Adrenal gland (tissue), 9 donors: ENCODE measurements at regions not wholly inside any gene's neighbourhood (a gene's known extent, or its start where the extent isn't known, plus 50 kb on each side); places are given as distances from the start of the nearest gene placed in this dataset.

ENCODE experiments used
- DNase-seq, 7 donors: peaks; one replicate each; pipeline ENCODE4 v3.0.0-alpha.2; 2019 to 2020
- H3K27ac ChIP-seq, 5 donors: fragments of 200-600 bp; sonication (generic) in 4 of 5; 1 replicate in 3 of 5; 2 replicates in 2 of 5; pipeline versions ENCODE4 v1.5.1 to v1.8.0; 2016 to 2020; ENCODE audit warnings: mild to moderate bottlenecking in 1 of 5
- H3K27me3 ChIP-seq: fragments of 200-600 bp; 2 replicates; pipeline ENCODE4 v1.8.0; 2021
- H3K36me3 ChIP-seq, 2 donors: fragments of 200-600 bp; replicated peaks in 1 of 2; 1 replicate in 1 of 2; 2 replicates in 1 of 2; pipeline versions ENCODE4 v1.5.1 to v1.8.0; 2018 to 2022
- H3K4me1 ChIP-seq, 2 donors: fragments of 200-600 bp; replicated peaks in 1 of 2; 1 replicate in 1 of 2; 2 replicates in 1 of 2; pipeline versions ENCODE4 v1.5.1 to v1.8.0; 2018 to 2021
- H3K4me3 ChIP-seq, 4 donors: fragments of 200-600 bp; sonication (generic) in 3 of 4; one replicate each; pipeline ENCODE4 v1.5.1; 2016 to 2018
- H3K9me3 ChIP-seq, 3 donors: fragments of 200-600 bp; sonication (generic) in 1 of 3; replicated peaks in 1 of 3; 1 replicate in 2 of 3; 2 replicates in 1 of 3; pipeline versions ENCODE4 v1.5.1 to v1.8.0; 2016 to 2021
- POLR2A ChIP-seq, 2 donors: fragments of 450-650 bp; IDR thresholded peaks; one replicate each; pipeline ENCODE4 v1.6.1; 2017; ENCODE audit warnings: antibody characterized with exemption in 2 of 2, mild to moderate bottlenecking in 2 of 2, moderate library complexity in 1 of 2
- WGBS, 4 donors: extraction: QIAGEN DNeasy Blood & Tissue Kit in 2 of 4; methylation state at CpG; one replicate each; pipeline versions ENCODE4 v1.1.5 to v1.1.7; 2013 to 2017; 5-methylcytosine and 5-hydroxymethylcytosine counted together
- intact Hi-C, 2 donors: fragments of 100-400 bp; cut with DNase I; formaldehyde crosslinking; loops; one replicate each; pipeline versions ENCODE4 v1.14.1 to v1.15.0; 2022 to 2023
- TF ChIP-seq, protein P1 (sequence below), 6 experiments: fragments of 450-650 bp in 4 of 6; fragments of 200-600 bp in 2 of 6; sonication (generic) in 1 of 6; IDR thresholded peaks; 1 replicate in 5 of 6; 2 replicates in 1 of 6; pipeline versions ENCODE4 v1.5.1 to v1.8.0; 2016 to 2021; ENCODE audit warnings: antibody characterized with exemption in 6 of 6, mild to moderate bottlenecking in 2 of 6, moderate library complexity in 1 of 6
- donor health status: healthy with polysubstance abuse.
- donor health status: Bipolar disorder and iron deficiency.
- donor health status: DM: yes; HTN: yes; CAD: no.
- donor health status: DM: no; HTN: no; CAD: no.
- donor health status: DM: no; HTN: no; CAD: no.

DNA sequence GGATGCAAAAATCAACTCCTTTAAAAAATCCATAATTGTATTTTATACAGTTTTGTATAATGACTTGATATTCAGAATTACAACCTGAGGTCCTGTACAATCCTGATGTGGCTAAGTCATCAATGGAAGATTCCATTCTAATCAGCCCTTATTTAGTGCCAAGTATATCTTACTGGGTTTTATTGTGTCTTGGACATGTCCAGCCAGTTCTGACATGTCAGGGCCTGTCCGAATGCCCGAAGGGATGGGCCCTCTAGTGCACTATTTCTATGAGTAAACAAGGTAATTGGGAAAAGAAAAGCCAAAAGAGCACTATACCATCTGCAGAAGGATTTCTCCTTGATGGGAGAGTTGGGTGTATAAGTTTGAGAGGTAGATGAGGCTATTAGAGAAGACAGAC is 412.9 kb downstream of the METTL15 start:
- Histone ChIP-seq H3K4me3 (no peak overlapping the region), H3K9me3 (no peaks in the 10 kb centered on the region), H3K27me3 (no peaks in the 10 kb centered on the region), H3K27ac (no peak overlapping the region), H3K36me3 (no peaks in the 10 kb centered on the region), H3K4me1 (peaks cover 0 to 6% of the 10 kb centered on the region in 2 donors)
- 49 to 53% (median 51%) methylated on average over 2 of the region's 2 CpGs for whole genome bisulfite sequencing, 4 donors
- TF ChIP-seq, protein P1, sequence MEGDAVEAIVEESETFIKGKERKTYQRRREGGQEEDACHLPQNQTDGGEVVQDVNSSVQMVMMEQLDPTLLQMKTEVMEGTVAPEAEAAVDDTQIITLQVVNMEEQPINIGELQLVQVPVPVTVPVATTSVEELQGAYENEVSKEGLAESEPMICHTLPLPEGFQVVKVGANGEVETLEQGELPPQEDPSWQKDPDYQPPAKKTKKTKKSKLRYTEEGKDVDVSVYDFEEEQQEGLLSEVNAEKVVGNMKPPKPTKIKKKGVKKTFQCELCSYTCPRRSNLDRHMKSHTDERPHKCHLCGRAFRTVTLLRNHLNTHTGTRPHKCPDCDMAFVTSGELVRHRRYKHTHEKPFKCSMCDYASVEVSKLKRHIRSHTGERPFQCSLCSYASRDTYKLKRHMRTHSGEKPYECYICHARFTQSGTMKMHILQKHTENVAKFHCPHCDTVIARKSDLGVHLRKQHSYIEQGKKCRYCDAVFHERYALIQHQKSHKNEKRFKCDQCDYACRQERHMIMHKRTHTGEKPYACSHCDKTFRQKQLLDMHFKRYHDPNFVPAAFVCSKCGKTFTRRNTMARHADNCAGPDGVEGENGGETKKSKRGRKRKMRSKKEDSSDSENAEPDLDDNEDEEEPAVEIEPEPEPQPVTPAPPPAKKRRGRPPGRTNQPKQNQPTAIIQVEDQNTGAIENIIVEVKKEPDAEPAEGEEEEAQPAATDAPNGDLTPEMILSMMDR (IDR thresholded peaks at IDR 0.05), result no peak
- no peak for TF ChIP-seq POLR2A (IDR thresholded peaks at IDR 0.05)
- intact Hi-C loops, result no loop called here
- no peak for DNase-seq

DNA sequence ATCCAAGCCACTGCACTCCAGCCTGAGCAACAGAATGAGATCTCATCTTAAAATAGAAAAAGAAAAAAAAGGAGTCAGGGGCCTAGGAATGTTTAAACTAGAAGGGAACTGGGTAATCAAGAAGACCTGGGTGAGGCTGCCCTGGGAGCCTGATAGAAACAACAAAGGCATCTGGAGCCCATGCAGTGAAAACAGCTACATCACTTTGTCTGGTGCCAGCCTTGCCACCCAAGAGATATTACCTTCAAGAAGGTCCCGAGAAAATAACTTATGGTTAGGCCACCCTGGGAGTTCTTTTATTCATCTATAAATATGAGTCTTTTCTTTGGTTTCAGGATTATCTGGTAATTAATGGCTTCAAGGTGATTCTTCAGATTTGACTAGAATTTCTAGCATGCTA is 412.1 kb downstream of the METTL15 start:
- no peaks in the 10 kb centered on the region for H3K9me3 ChIP-seq
- intact Hi-C loops, result no loop called here

DNA sequence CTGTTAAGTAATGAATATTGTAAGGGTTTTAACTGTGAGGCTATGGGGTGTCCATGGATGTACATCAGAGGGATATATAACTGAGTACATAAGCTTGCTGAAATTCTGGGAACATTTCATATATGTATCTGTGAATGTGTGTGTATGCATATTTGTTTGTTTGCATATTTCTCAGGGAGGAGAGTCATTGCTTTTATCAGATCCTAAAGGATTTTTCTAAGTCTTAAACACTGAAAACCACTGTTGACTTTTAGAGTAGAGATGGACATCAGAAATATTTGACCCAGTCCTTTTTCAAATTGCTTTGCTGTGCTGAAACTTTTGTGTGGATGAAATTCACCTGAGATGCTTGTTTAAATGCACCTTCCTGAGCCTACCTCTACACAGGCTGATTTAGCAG is 410.6 kb downstream of the METTL15 start:
- H3K4me1 ChIP-seq, result peaks cover 0 to 6% of the 10 kb centered on the region in 2 donors
- H3K27me3 ChIP-seq, result no peaks in the 10 kb centered on the region
- no peaks in the 10 kb centered on the region for H3K36me3 ChIP-seq
- no peak overlapping the region for H3K4me3 ChIP-seq
- TF ChIP-seq, protein P1 (IDR thresholded peaks at IDR 0.05), result no peak
- no peak for TF ChIP-seq POLR2A (IDR thresholded peaks at IDR 0.05)
- H3K9me3 ChIP-seq, result no peaks in the 10 kb centered on the region
- DNase-seq, result no peak
- H3K27ac ChIP-seq, result no peak overlapping the region
- intact Hi-C loops, result no loop called here

More for the DNA sequence above, 412.1 kb downstream of the METTL15 start:
- H3K27ac ChIP-seq, result no peak overlapping the region
- H3K27me3 ChIP-seq, result no peaks in the 10 kb centered on the region
- 69 to 85% (median 80%) methylated on average over 1 of the region's 1 CpG for WGBS, 4 donors
- H3K36me3 ChIP-seq, result no peaks in the 10 kb centered on the region
- TF ChIP-seq, protein P1 (IDR thresholded peaks at IDR 0.05), result no peak
- TF ChIP-seq POLR2A (IDR thresholded peaks at IDR 0.05), result no peak
- peaks cover 0 to 6% of the 10 kb centered on the region in 2 donors for H3K4me1 ChIP-seq
- H3K4me3 ChIP-seq, result no peak overlapping the region
- no peak for DNase-seq

DNA sequence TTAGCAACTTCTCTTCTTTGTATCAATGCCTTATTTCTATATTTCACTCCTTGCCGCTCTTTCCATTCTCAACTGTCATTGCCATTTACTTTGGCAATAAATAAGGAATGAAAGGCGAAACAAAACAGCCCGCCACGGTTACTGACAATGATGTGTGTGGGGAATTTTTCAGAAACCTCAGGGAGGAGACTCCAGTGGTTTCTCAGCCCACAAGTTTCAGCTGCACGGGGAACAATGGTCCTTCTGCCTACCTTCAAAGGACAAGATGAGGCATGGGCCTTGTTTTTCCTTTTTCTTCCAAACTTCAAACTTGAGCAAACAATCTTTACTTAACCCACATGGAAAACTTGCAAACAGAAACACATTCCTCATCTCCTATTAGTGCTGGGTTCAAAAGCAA is 409.4 kb downstream of the METTL15 start:
- Histone ChIP-seq H3K36me3 (no peaks in the 10 kb centered on the region), H3K4me3 (no peak overlapping the region), H3K9me3 (no peaks in the 10 kb centered on the region), H3K27ac (no peak overlapping the region), H3K27me3 (no peaks in the 10 kb centered on the region), H3K4me1 (peaks cover 0 to 6% of the 10 kb centered on the region in 2 donors)
- DNase-seq, result no peak
- intact Hi-C loops, result no loop called here
- TF ChIP-seq, protein P1 (IDR thresholded peaks at IDR 0.05), result no peak
- TF ChIP-seq POLR2A (IDR thresholded peaks at IDR 0.05), result no peak
- 49 to 88% (median 69%) methylated on average over 5 of the region's 5 CpGs for WGBS, 4 donors
